Parathyroid adenoma (tissue), 2 donors: ENCODE measurements at regions not wholly inside any gene's neighbourhood (a gene's known extent, or its start where the extent isn't known, plus 50 kb on each side); places are given as distances from the start of the nearest gene placed in this dataset.

ENCODE experiments used
- H2AFZ ChIP-seq: fragments of 300-600 bp; sonication (generic); one replicate; pipeline ENCODE4 v1.7.0; 2017; ENCODE audit warnings: antibody characterized with exemption, mild to moderate bottlenecking
- H3K27ac ChIP-seq: fragments of 300-600 bp; sonication (generic); one replicate; pipeline ENCODE4 v1.7.0; 2017
- H3K27me3 ChIP-seq: fragments of 300-600 bp; sonication (generic); one replicate; pipeline ENCODE4 v1.7.0; 2017; ENCODE audit warnings: low read length; ENCODE audit not compliant: control insufficient read depth, insufficient read depth
- H3K36me3 ChIP-seq: fragments of 300-600 bp; sonication (generic); one replicate; pipeline ENCODE4 v1.7.0; 2017; ENCODE audit warnings: low read length; ENCODE audit not compliant: control insufficient read depth, insufficient read depth
- H3K4me1 ChIP-seq: fragments of 300-600 bp; sonication (generic); one replicate; pipeline ENCODE4 v1.7.0; 2017; ENCODE audit warnings: control low read depth
- H3K4me2 ChIP-seq: fragments of 300-600 bp; sonication (generic); one replicate; pipeline ENCODE4 v1.7.0; 2017; ENCODE audit warnings: low read length
- H3K4me3 ChIP-seq: fragments of 300-600 bp; sonication (generic); one replicate; pipeline ENCODE4 v1.7.0; 2017; ENCODE audit warnings: low read depth, low read length
- H3K79me2 ChIP-seq: fragments of 300-600 bp; sonication (generic); one replicate; pipeline ENCODE4 v1.7.0; 2017; ENCODE audit warnings: control low read depth
- H3K9ac ChIP-seq: fragments of 300-600 bp; sonication (generic); one replicate; pipeline ENCODE4 v1.7.0; 2017; ENCODE audit warnings: mild to moderate bottlenecking
- H3K9me3 ChIP-seq: fragments of 300-600 bp; sonication (generic); one replicate; pipeline ENCODE4 v1.7.0; 2017; ENCODE audit warnings: low read length; ENCODE audit not compliant: control insufficient read depth
- CTCF ChIP-seq: fragments of 300-600 bp; sonication (generic); IDR thresholded peaks from one replicate; pipeline ENCODE4 v1.7.0; 2017; ENCODE audit warnings: antibody characterized with exemption, mild to moderate bottlenecking
- donor health status: primary hyperparathyroidism.

- Histone ChIP-seq H3K27me3 (no peaks in the 10 kb centered on the region), H3K4me3 (no peak overlapping the region), H3K27ac (no peak overlapping the region), H3K9ac (no peak overlapping the region), H3K9me3 (no peaks in the 10 kb centered on the region), H3K79me2 (no peaks in the 10 kb centered on the region), H3K36me3 (no peaks in the 10 kb centered on the region), H3K4me2 (no peak overlapping the region), H3K4me1 (no peaks in the 10 kb centered on the region), H2AFZ (no peak overlapping the region)
- TF ChIP-seq CTCF = no peak
Observed at GRCh38 chr13:36531746-36532486, 99.6 kb downstream of the CCNA1 start.

GRCh38 chr13:36533806-36534205, 101.5 kb downstream of the CCNA1 start:
- Histone ChIP-seq H3K27ac (no peak overlapping the region), H3K79me2 (no peaks in the 10 kb centered on the region), H3K9me3 (no peaks in the 10 kb centered on the region), H3K9ac (no peak overlapping the region), H3K27me3 (no peaks in the 10 kb centered on the region), H3K4me1 (no peaks in the 10 kb centered on the region), H3K4me3 (no peak overlapping the region), H3K4me2 (no peak overlapping the region), H3K36me3 (no peaks in the 10 kb centered on the region), H2AFZ (no peak overlapping the region)
- TF ChIP-seq CTCF = no peak

GRCh38 chr13:36536546-36536945, 104.3 kb downstream of the CCNA1 start:
- Histone ChIP-seq H3K9me3 (no peaks in the 10 kb centered on the region), H3K4me2 (no peak overlapping the region)
- no peak for TF ChIP-seq CTCF

GRCh38 chr13:36543671-36544070, 111.4 kb downstream of the CCNA1 start:
- Histone ChIP-seq H3K4me1 (peaks cover 7% of the 10 kb centered on the region), H3K27ac (no peak overlapping the region), H3K27me3 (no peaks in the 10 kb centered on the region), H3K9ac (no peak overlapping the region), H3K4me2 (no peak overlapping the region), H2AFZ (peak overlapping the region; percentile 39), H3K9me3 (no peaks in the 10 kb centered on the region), H3K79me2 (no peaks in the 10 kb centered on the region), H3K36me3 (no peaks in the 10 kb centered on the region), H3K4me3 (no peak overlapping the region)
- TF ChIP-seq CTCF = no peak

More at GRCh38 chr13:36536546-36536945, 104.3 kb downstream of the CCNA1 start:
- no peaks in the 10 kb centered on the region for H3K4me1 ChIP-seq
- H3K36me3 ChIP-seq = no peaks in the 10 kb centered on the region
- no peak overlapping the region for H3K27ac ChIP-seq
- no peak overlapping the region for H3K9ac ChIP-seq
- H3K4me3 ChIP-seq = no peak overlapping the region
- H3K27me3 ChIP-seq = no peaks in the 10 kb centered on the region
- no peaks in the 10 kb centered on the region for H3K79me2 ChIP-seq
- H2AFZ ChIP-seq = no peak overlapping the region

- Histone ChIP-seq H3K4me1 (peaks cover 13% of the 10 kb centered on the region), H3K27me3 (no peaks in the 10 kb centered on the region), H3K4me3 (no peak overlapping the region), H2AFZ (no peak overlapping the region), H3K79me2 (no peaks in the 10 kb centered on the region), H3K9me3 (no peaks in the 10 kb centered on the region), H3K4me2 (no peak overlapping the region), H3K9ac (no peak overlapping the region), H3K36me3 (no peaks in the 10 kb centered on the region), H3K27ac (no peak overlapping the region)
- TF ChIP-seq CTCF = no peak
Observed at GRCh38 chr13:36548129-36548528, 115.8 kb downstream of the CCNA1 start.
